ENCODE measurements at regions not wholly inside any gene's neighbourhood (a gene's known extent, or its start where the extent isn't known, plus 50 kb on each side); places are given as distances from the start of the nearest gene placed in this dataset.

GRCh38 chr1:198879711-198880306 is 241.0 kb downstream of the PTPRC start:
- TF ChIP-seq SIN3A (IDR thresholded peaks at IDR 0.05; ENCODE audit: borderline replicate concordance, insufficient read depth, low read length) (no peak), REST (IDR thresholded peaks at IDR 0.05; ENCODE audit: insufficient read depth in 1 of 2, low read depth in 2 of 2, low read length in 2 of 2) (no peak), POLR2AphosphoS5 (IDR thresholded peaks at IDR 0.05; ENCODE audit: low read depth, low read length) (no peak)

- TF ChIP-seq REST (IDR thresholded peaks at IDR 0.05; ENCODE audit: insufficient read depth in 1 of 2, low read depth in 2 of 2, low read length in 2 of 2), result no peak
- TF ChIP-seq POLR2AphosphoS5 (IDR thresholded peaks at IDR 0.05; ENCODE audit: low read depth, low read length), result no peak
- no peak for TF ChIP-seq FOXP2 (optimal IDR thresholded peaks at IDR 0.05; ENCODE audit: borderline replicate concordance, extremely low read depth, extremely low read length, insufficient read depth)
- no peak for TF ChIP-seq TAF1 (IDR thresholded peaks at IDR 0.05; ENCODE audit: borderline replicate concordance, insufficient read depth, low read length)
- TF ChIP-seq SIN3A (IDR thresholded peaks at IDR 0.05; ENCODE audit: borderline replicate concordance, insufficient read depth, low read length), result no peak
Measured at GRCh38 chr1:198880397-198880796, 241.6 kb downstream of the PTPRC start.

DNA sequence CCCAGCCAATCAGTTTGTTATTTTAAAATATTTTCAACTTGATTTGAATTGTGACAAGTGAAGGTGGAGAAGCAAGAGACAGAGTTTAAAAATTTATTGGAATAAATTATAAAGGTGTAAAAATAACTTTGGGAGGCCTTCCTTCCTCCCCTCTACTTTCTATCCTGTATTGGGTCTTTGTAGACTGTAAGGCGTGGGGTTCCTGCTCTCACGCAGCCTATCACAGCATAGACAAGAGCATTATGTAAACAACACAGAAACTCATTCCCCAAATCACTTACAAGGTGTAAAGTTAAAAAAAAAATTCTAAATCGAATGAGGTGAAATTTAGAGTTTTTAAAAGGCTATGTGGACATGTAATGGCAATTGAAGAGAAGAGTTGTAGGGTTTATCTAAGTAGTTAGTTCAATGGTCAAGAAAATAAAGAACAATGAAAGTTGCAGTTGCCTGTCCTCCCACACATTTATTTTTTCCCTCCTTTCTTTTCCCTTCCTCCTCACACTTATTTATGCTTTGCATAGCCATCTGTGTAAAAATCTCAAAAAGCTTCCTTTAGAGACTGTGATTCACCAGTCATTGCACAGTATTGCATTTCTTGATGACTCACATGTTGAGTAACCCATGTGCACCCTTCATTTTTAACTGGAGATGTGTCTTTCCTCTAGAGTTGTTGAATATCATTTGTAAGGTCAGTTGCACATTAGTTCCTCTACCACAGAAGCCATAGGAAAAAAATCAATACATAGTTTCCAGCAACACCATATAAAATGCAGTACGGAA is 242.2 kb downstream of the PTPRC start:
- TF ChIP-seq POLR2AphosphoS5 (IDR thresholded peaks at IDR 0.05; ENCODE audit: low read depth, low read length) (no peak), SIN3A (IDR thresholded peaks at IDR 0.05; ENCODE audit: borderline replicate concordance, insufficient read depth, low read length) (peak; percentile 89; the same call in 1 of the 2 replicates), REST (IDR thresholded peaks at IDR 0.05; ENCODE audit: insufficient read depth in 1 of 2, low read depth in 2 of 2, low read length in 2 of 2) (no peak), TAF1 (IDR thresholded peaks at IDR 0.05; ENCODE audit: borderline replicate concordance, insufficient read depth, low read length) (no peak)

- TF ChIP-seq TAF1 (IDR thresholded peaks at IDR 0.05; ENCODE audit: borderline replicate concordance, insufficient read depth, low read length), result no peak
- TF ChIP-seq FOXP2 (optimal IDR thresholded peaks at IDR 0.05; ENCODE audit: borderline replicate concordance, extremely low read depth, extremely low read length, insufficient read depth), result no peak
- no peak for TF ChIP-seq POLR2AphosphoS5 (IDR thresholded peaks at IDR 0.05; ENCODE audit: low read depth, low read length)
- no peak for TF ChIP-seq REST (IDR thresholded peaks at IDR 0.05; ENCODE audit: insufficient read depth in 1 of 2, low read depth in 2 of 2, low read length in 2 of 2)
- no peak for TF ChIP-seq SIN3A (IDR thresholded peaks at IDR 0.05; ENCODE audit: borderline replicate concordance, insufficient read depth, low read length)
Measured at GRCh38 chr1:198883184-198883583, 244.3 kb downstream of the PTPRC start.

Measured in PFSK-1 (cell line).